Thyroid gland (tissue), 4 donors: ENCODE measurements at regions not wholly inside any gene's neighbourhood (a gene's known extent, or its start where the extent isn't known, plus 50 kb on each side); places are given as distances from the start of the nearest gene placed in this dataset.

ENCODE experiments used
- DNase-seq, 2 donors: peaks; one replicate each; pipeline ENCODE4 v3.0.0-alpha.2; 2019
- H3K27ac ChIP-seq, 3 donors: fragments of 200-600 bp; sonication (generic); 1 replicate in 2 of 3; 2 replicates in 1 of 3; pipeline ENCODE4 v1.5.1; 2016 to 2019; ENCODE audit warnings: mild to moderate bottlenecking in 1 of 3, moderate library complexity in 1 of 3
- H3K27me3 ChIP-seq: fragments of 200-600 bp; sonication (generic); one replicate; pipeline ENCODE4 v1.5.1; 2019
- H3K36me3 ChIP-seq, 2 donors: fragments of 200-600 bp; sonication (generic); one replicate each; pipeline ENCODE4 v1.5.1; 2016 to 2019
- H3K4me1 ChIP-seq, 2 donors: fragments of 200-600 bp; sonication (generic); one replicate each; pipeline ENCODE4 v1.5.1; 2017 to 2019
- H3K4me3 ChIP-seq, 3 donors: fragments of 200-600 bp; sonication (generic); replicated peaks in 1 of 3; 1 replicate in 2 of 3; 2 replicates in 1 of 3; pipeline ENCODE4 v1.5.1; 2016; ENCODE audit warnings: mild to moderate bottlenecking in 1 of 3
- H3K9me3 ChIP-seq: fragments of 200-600 bp; sonication (generic); one replicate; pipeline ENCODE4 v1.5.1; 2017
- POLR2A ChIP-seq, 2 donors: fragments of 450-650 bp; IDR thresholded peaks; one replicate each; pipeline ENCODE4 v1.6.1; 2017; ENCODE audit warnings: antibody characterized with exemption in 2 of 2, mild to moderate bottlenecking in 2 of 2, moderate library complexity in 1 of 2
- WGBS, 2 donors: methylation state at CpG; one replicate each; pipeline ENCODE4 v1.1.5; 2017; 5-methylcytosine and 5-hydroxymethylcytosine counted together
- intact Hi-C: fragments of 100-400 bp; cut with DNase I; formaldehyde crosslinking; loops from one replicate; pipeline ENCODE4 v1.15.1; 2023
- TF ChIP-seq, protein P1 (sequence below), 6 experiments: fragments of 200-600 bp in 3 of 6; fragments of 450-650 bp in 3 of 6; sonication (generic) in 3 of 6; IDR thresholded peaks; one replicate each; pipeline ENCODE4 v1.5.1; 2016 to 2019; ENCODE audit warnings: antibody characterized with exemption in 6 of 6, mild to moderate bottlenecking in 2 of 6, inconsistent platforms in 1 of 6, moderate library complexity in 1 of 6

- H3K4me3 ChIP-seq: no peak overlapping the region
- no peaks in the 10 kb centered on the region for H3K36me3 ChIP-seq
- H3K9me3 ChIP-seq: no peaks in the 10 kb centered on the region
- no peaks in the 10 kb centered on the region for H3K4me1 ChIP-seq
- WGBS, 2 donors: 81 to 87% methylated on average over 1 of the region's 1 CpG
- intact Hi-C loops: no loop called here
- TF ChIP-seq, protein P1, sequence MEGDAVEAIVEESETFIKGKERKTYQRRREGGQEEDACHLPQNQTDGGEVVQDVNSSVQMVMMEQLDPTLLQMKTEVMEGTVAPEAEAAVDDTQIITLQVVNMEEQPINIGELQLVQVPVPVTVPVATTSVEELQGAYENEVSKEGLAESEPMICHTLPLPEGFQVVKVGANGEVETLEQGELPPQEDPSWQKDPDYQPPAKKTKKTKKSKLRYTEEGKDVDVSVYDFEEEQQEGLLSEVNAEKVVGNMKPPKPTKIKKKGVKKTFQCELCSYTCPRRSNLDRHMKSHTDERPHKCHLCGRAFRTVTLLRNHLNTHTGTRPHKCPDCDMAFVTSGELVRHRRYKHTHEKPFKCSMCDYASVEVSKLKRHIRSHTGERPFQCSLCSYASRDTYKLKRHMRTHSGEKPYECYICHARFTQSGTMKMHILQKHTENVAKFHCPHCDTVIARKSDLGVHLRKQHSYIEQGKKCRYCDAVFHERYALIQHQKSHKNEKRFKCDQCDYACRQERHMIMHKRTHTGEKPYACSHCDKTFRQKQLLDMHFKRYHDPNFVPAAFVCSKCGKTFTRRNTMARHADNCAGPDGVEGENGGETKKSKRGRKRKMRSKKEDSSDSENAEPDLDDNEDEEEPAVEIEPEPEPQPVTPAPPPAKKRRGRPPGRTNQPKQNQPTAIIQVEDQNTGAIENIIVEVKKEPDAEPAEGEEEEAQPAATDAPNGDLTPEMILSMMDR (IDR thresholded peaks at IDR 0.05): no peak
- no peak for TF ChIP-seq POLR2A (IDR thresholded peaks at IDR 0.05)
- no peak for DNase-seq
- no peaks in the 10 kb centered on the region for H3K27me3 ChIP-seq
- no peak overlapping the region for H3K27ac ChIP-seq
These were observed 1545.7 kb upstream of the TENM4 start for GRCh38 chr11:80986421-80987074.

DNA sequence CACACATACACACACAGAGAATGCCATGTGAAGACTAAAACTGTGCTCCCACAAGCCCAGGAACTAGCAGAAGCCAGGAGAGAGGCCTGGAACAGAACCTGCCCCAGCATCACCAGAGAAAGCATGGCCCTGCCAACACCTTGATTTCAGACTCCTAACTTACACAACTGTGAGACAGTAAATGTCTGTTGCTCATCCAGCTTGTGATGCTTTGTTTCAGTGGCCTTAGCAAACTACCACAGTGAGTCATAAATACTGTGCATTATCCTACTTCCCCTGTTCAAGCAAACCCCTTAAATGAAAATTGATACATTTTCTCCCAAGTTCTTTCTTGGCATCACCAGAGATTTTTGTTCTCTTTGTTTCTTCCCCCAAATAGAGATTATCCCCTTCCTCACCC is 1539.4 kb upstream of the TENM4 start:
- no peaks in the 10 kb centered on the region for H3K4me1 ChIP-seq
- H3K36me3 ChIP-seq: no peaks in the 10 kb centered on the region
- no peak overlapping the region for H3K4me3 ChIP-seq
- TF ChIP-seq POLR2A (IDR thresholded peaks at IDR 0.05): no peak
- TF ChIP-seq, protein P1 (IDR thresholded peaks at IDR 0.05): no peak
- intact Hi-C loops: no loop called here
- H3K27me3 ChIP-seq: no peaks in the 10 kb centered on the region
- H3K27ac ChIP-seq: no peak overlapping the region
- H3K9me3 ChIP-seq: no peaks in the 10 kb centered on the region
- DNase-seq: no peak

DNA sequence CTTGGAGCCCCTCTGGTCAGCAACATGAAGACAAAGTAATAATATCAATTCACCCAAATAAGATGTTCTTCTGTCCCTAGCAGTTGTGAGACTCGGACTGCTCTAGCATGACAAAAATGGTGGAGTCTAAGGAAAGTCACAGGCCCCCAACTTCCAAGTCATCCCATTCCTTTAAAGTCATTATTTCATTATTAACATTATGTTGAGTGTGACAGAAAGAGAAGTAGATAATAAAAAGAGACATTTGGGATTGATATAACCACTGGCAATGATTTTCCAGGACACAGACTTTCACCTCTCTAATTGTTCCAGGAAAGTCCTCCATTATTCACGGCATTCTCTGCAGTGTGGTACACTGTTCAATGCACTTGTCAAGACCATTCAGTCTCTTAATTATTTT is 1533.0 kb upstream of the TENM4 start:
- Histone ChIP-seq H3K27me3 (no peaks in the 10 kb centered on the region), H3K27ac (no peak overlapping the region), H3K4me3 (no peak overlapping the region), H3K36me3 (no peaks in the 10 kb centered on the region), H3K4me1 (no peaks in the 10 kb centered on the region), H3K9me3 (no peaks in the 10 kb centered on the region)
- 86% methylated on average over 2 of the region's 2 CpGs for WGBS, 2 donors
- DNase-seq: no peak
- intact Hi-C loops: no loop called here
- TF ChIP-seq POLR2A (IDR thresholded peaks at IDR 0.05): no peak
- TF ChIP-seq, protein P1 (IDR thresholded peaks at IDR 0.05): no peak

- TF ChIP-seq, protein P1 (IDR thresholded peaks at IDR 0.05): no peak
- no peak for TF ChIP-seq POLR2A (IDR thresholded peaks at IDR 0.05)
These were observed 1529.2 kb upstream of the TENM4 start for GRCh38 chr11:80970037-80970436.

DNA sequence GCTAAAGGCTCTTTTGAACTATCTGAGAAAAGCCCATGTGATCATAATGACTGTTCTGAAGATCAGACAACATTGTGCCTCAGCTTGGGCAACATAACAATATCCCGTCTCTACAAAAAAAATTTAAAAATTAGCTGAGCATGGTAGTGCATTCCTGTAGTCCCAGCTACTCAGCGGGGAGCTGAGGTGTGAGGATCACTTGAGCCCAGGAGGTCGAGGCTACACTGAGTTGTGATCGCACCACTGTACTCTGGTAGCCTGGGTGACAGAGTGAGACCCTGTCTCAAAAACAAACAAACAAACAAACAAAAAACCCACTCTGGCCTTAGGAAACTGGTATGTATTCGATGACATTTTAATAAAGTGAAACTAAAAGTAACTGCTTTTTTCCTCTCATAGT is 1526.8 kb upstream of the TENM4 start:
- DNase-seq: no peak
- Histone ChIP-seq H3K9me3 (no peaks in the 10 kb centered on the region), H3K27me3 (no peaks in the 10 kb centered on the region), H3K36me3 (no peaks in the 10 kb centered on the region), H3K4me3 (no peak overlapping the region), H3K4me1 (no peaks in the 10 kb centered on the region), H3K27ac (no peak overlapping the region)
- WGBS, 2 donors: 64% methylated on average over 5 of the region's 5 CpGs
- TF ChIP-seq POLR2A (IDR thresholded peaks at IDR 0.05): no peak
- TF ChIP-seq, protein P1 (IDR thresholded peaks at IDR 0.05): no peak
- intact Hi-C loops: no loop called here

More at GRCh38 chr11:80970037-80970436, 1529.2 kb upstream of the TENM4 start:
- Histone ChIP-seq H3K9me3 (no peaks in the 10 kb centered on the region), H3K27me3 (no peaks in the 10 kb centered on the region), H3K27ac (no peak overlapping the region), H3K36me3 (no peaks in the 10 kb centered on the region), H3K4me3 (no peak overlapping the region), H3K4me1 (no peaks in the 10 kb centered on the region)
- no peak for DNase-seq
- intact Hi-C loops: no loop called here
